ENCODE measurements at regions not wholly inside any gene's neighbourhood (a gene's known extent, or its start where the extent isn't known, plus 50 kb on each side); places are given as distances from the start of the nearest gene placed in this dataset.

GRCh38 chr2:195368249-195369217, 288.5 kb upstream of the SLC39A10 start:
- DNase-seq (ENCODE audit: low read depth in 1 of 2, low spot score in 2 of 2) = no peak
- no peak overlapping the region for H3K27ac ChIP-seq
- H3K27me3 ChIP-seq (replicated peaks) = no peaks in the 10 kb centered on the region
- no peak overlapping the region for H3K4me3 ChIP-seq
- peaks cover 9% of the 10 kb centered on the region for H3K9me3 ChIP-seq (replicated peaks)
- H3K36me3 ChIP-seq = no peaks in the 10 kb centered on the region
- peaks cover 15% of the 10 kb centered on the region for H3K4me1 ChIP-seq (replicated peaks)

GRCh38 chr2:195367809-195368208, 289.2 kb upstream of the SLC39A10 start:
- DNase-seq (ENCODE audit: low read depth in 1 of 2, low spot score in 2 of 2) = no peak
- H3K4me3 ChIP-seq = no peak overlapping the region
- no peaks in the 10 kb centered on the region for H3K36me3 ChIP-seq
- peaks cover 22% of the 10 kb centered on the region for H3K4me1 ChIP-seq (replicated peaks)
- H3K27me3 ChIP-seq (replicated peaks) = no peaks in the 10 kb centered on the region
- H3K27ac ChIP-seq = no peak overlapping the region
- peaks cover 9% of the 10 kb centered on the region for H3K9me3 ChIP-seq (replicated peaks)

- peak in 1 of 2 experiments; percentile 81 for DNase-seq (ENCODE audit: low read depth in 1 of 2, low spot score in 2 of 2)
- no peaks in the 10 kb centered on the region for H3K36me3 ChIP-seq
- H3K4me3 ChIP-seq = no peak overlapping the region
- H3K27ac ChIP-seq = peak overlapping the region; percentile 90
- peaks cover 9% of the 10 kb centered on the region for H3K9me3 ChIP-seq (replicated peaks)
- H3K4me1 ChIP-seq (replicated peaks) = peaks cover 23% of the 10 kb centered on the region
- no peaks in the 10 kb centered on the region for H3K27me3 ChIP-seq (replicated peaks)
These were observed 292.7 kb upstream of the SLC39A10 start for GRCh38 chr2:195364015-195364965.

GRCh38 chr2:195363496-195363895, 293.5 kb upstream of the SLC39A10 start:
- Histone ChIP-seq H3K9me3 (replicated peaks) (peaks cover 9% of the 10 kb centered on the region), H3K36me3 (no peaks in the 10 kb centered on the region), H3K27ac (peak overlapping the region; percentile 90), H3K27me3 (replicated peaks) (no peaks in the 10 kb centered on the region), H3K4me1 (replicated peaks) (peaks cover 23% of the 10 kb centered on the region), H3K4me3 (no peak overlapping the region)
- DNase-seq (ENCODE audit: low read depth in 1 of 2, low spot score in 2 of 2) = peak in 1 of 2 experiments; percentile 74

- Histone ChIP-seq H3K4me1 (replicated peaks) (peaks cover 23% of the 10 kb centered on the region), H3K4me3 (no peak overlapping the region), H3K9me3 (replicated peaks) (peaks cover 9% of the 10 kb centered on the region), H3K27me3 (replicated peaks) (no peaks in the 10 kb centered on the region), H3K27ac (no peak overlapping the region), H3K36me3 (no peaks in the 10 kb centered on the region)
- no peak for DNase-seq (ENCODE audit: low read depth in 1 of 2, low spot score in 2 of 2)
These were observed 296.8 kb upstream of the SLC39A10 start for GRCh38 chr2:195360242-195360641.

GRCh38 chr2:195359043-195359735, 297.8 kb upstream of the SLC39A10 start:
- H3K27ac ChIP-seq = no peak overlapping the region
- no peaks in the 10 kb centered on the region for H3K9me3 ChIP-seq (replicated peaks)
- H3K4me3 ChIP-seq = no peak overlapping the region
- no peaks in the 10 kb centered on the region for H3K27me3 ChIP-seq (replicated peaks)
- no peak for DNase-seq (ENCODE audit: low read depth in 1 of 2, low spot score in 2 of 2)
- H3K4me1 ChIP-seq (replicated peaks) = peaks cover 14% of the 10 kb centered on the region
- no peaks in the 10 kb centered on the region for H3K36me3 ChIP-seq

- no peaks in the 10 kb centered on the region for H3K27me3 ChIP-seq (replicated peaks)
- no peak overlapping the region for H3K4me3 ChIP-seq
- H3K9me3 ChIP-seq (replicated peaks) = no peaks in the 10 kb centered on the region
- no peak for DNase-seq (ENCODE audit: low read depth in 1 of 2, low spot score in 2 of 2)
- H3K27ac ChIP-seq = no peak overlapping the region
- H3K36me3 ChIP-seq = no peaks in the 10 kb centered on the region
- no peaks in the 10 kb centered on the region for H3K4me1 ChIP-seq (replicated peaks)
These were observed 300.0 kb upstream of the SLC39A10 start for GRCh38 chr2:195356920-195357440.

- Histone ChIP-seq H3K9me3 (replicated peaks) (no peaks in the 10 kb centered on the region), H3K27me3 (replicated peaks) (no peaks in the 10 kb centered on the region), H3K27ac (no peak overlapping the region), H3K36me3 (no peaks in the 10 kb centered on the region), H3K4me3 (no peak overlapping the region), H3K4me1 (replicated peaks) (no peaks in the 10 kb centered on the region)
- DNase-seq (ENCODE audit: low read depth in 1 of 2, low spot score in 2 of 2) = no peak
These were observed 301.0 kb upstream of the SLC39A10 start for GRCh38 chr2:195356026-195356425.

GRCh38 chr2:195352581-195352980, 304.4 kb upstream of the SLC39A10 start:
- H3K9me3 ChIP-seq (replicated peaks) = no peaks in the 10 kb centered on the region
- H3K27ac ChIP-seq = no peak overlapping the region
- DNase-seq (ENCODE audit: low read depth in 1 of 2, low spot score in 2 of 2) = no peak

GRCh38 chr2:195343942-195344530, 313.0 kb upstream of the SLC39A10 start:
- H3K4me3 ChIP-seq = no peak overlapping the region
- no peak for DNase-seq (ENCODE audit: low read depth in 1 of 2, low spot score in 2 of 2)
- no peaks in the 10 kb centered on the region for H3K4me1 ChIP-seq (replicated peaks)
- H3K27ac ChIP-seq = no peak overlapping the region
- H3K9me3 ChIP-seq (replicated peaks) = no peaks in the 10 kb centered on the region
- H3K36me3 ChIP-seq = no peaks in the 10 kb centered on the region
- H3K27me3 ChIP-seq (replicated peaks) = no peaks in the 10 kb centered on the region

More at GRCh38 chr2:195352581-195352980, 304.4 kb upstream of the SLC39A10 start:
- Histone ChIP-seq H3K4me1 (replicated peaks) (no peaks in the 10 kb centered on the region), H3K4me3 (no peak overlapping the region), H3K36me3 (no peaks in the 10 kb centered on the region), H3K27me3 (replicated peaks) (no peaks in the 10 kb centered on the region)

- Histone ChIP-seq H3K27ac (no peak overlapping the region), H3K4me1 (replicated peaks) (no peaks in the 10 kb centered on the region), H3K36me3 (no peaks in the 10 kb centered on the region), H3K27me3 (replicated peaks) (no peaks in the 10 kb centered on the region), H3K9me3 (replicated peaks) (no peaks in the 10 kb centered on the region), H3K4me3 (no peak overlapping the region)
- no peak for DNase-seq (ENCODE audit: low read depth in 1 of 2, low spot score in 2 of 2)
These were observed 313.5 kb upstream of the SLC39A10 start for GRCh38 chr2:195343540-195343939.

- Histone ChIP-seq H3K27me3 (replicated peaks) (no peaks in the 10 kb centered on the region), H3K4me3 (no peak overlapping the region), H3K27ac (no peak overlapping the region), H3K36me3 (no peaks in the 10 kb centered on the region), H3K4me1 (replicated peaks) (no peaks in the 10 kb centered on the region), H3K9me3 (replicated peaks) (no peaks in the 10 kb centered on the region)
- no peak for DNase-seq (ENCODE audit: low read depth in 1 of 2, low spot score in 2 of 2)
These were observed 315.0 kb upstream of the SLC39A10 start for GRCh38 chr2:195342061-195342460.

GRCh38 chr2:195338856-195339255, 318.2 kb upstream of the SLC39A10 start:
- no peak for DNase-seq (ENCODE audit: low read depth in 1 of 2, low spot score in 2 of 2)
- no peak overlapping the region for H3K27ac ChIP-seq

More at GRCh38 chr2:195338856-195339255, 318.2 kb upstream of the SLC39A10 start:
- H3K4me3 ChIP-seq = no peak overlapping the region
- no peaks in the 10 kb centered on the region for H3K4me1 ChIP-seq (replicated peaks)
- H3K27me3 ChIP-seq (replicated peaks) = no peaks in the 10 kb centered on the region
- no peaks in the 10 kb centered on the region for H3K9me3 ChIP-seq (replicated peaks)
- no peaks in the 10 kb centered on the region for H3K36me3 ChIP-seq

Measured in SJSA1 (cell line).